Uterus (tissue), 2 donors: ENCODE measurements at regions not wholly inside any gene's neighbourhood (a gene's known extent, or its start where the extent isn't known, plus 50 kb on each side); places are given as distances from the start of the nearest gene placed in this dataset.
"Not testable (repeated sequence)": the region's sequence is repeated elsewhere in the genome, so short reads cannot be mapped to it uniquely, and the experiment has no call there.

ENCODE experiments used
- CTCF ChIP-seq, 4 experiments: fragments of 200-600 bp in 2 of 4; fragments of 450-650 bp in 2 of 4; sonication (generic) in 2 of 4; IDR thresholded peaks; one replicate each; pipeline ENCODE4 v1.5.1; 2016 to 2019; ENCODE audit warnings: antibody characterized with exemption in 4 of 4, mild to moderate bottlenecking in 2 of 4, moderate library complexity in 1 of 4
- POLR2A ChIP-seq, 2 donors: fragments of 450-650 bp; IDR thresholded peaks; one replicate each; pipeline ENCODE4 v1.6.1; 2016; ENCODE audit warnings: antibody characterized with exemption in 2 of 2, mild to moderate bottlenecking in 1 of 2, moderate library complexity in 1 of 2

- TF ChIP-seq POLR2A, CTCF (IDR thresholded peaks at IDR 0.05): not testable (repeated sequence)
These were observed 362.7 kb upstream of the ATXN7L3B start for GRCh38 chr12:74174961-74175360.
